BJ (cell line): ENCODE measurements at regions not wholly inside any gene's neighbourhood (a gene's known extent, or its start where the extent isn't known, plus 50 kb on each side); places are given as distances from the start of the nearest gene placed in this dataset.

Experiments used
- CTCF ChIA-PET: fragments of 350-600 bp; formaldehyde crosslinking; extraction: SDS; loops from one replicate; lab custom pipeline; 2021; ENCODE audit warnings: antibody characterized with exemption, inconsistent platforms; lab: Yijun Ruan, JAX
- POLR2A ChIA-PET: fragments of 300-600 bp; sonication (Branson Sonifier 250); formaldehyde crosslinking; extraction: SDS; loops from one replicate; lab custom pipeline; 2021; ENCODE audit warnings: antibody characterized with exemption; lab: Charles Lee
- DNase-seq: peaks from one replicate; pipeline ENCODE4 v3.0.0-alpha.2; 2011; ENCODE audit warnings: low read depth
- H3K27me3 ChIP-seq: 2 replicates; pipeline ENCODE4 v1.6.0; 2011; ENCODE audit warnings: low read length; ENCODE audit not compliant: control insufficient read depth, insufficient read depth
- H3K36me3 ChIP-seq: 2 replicates; pipeline ENCODE4 v1.5.1; 2011; ENCODE audit warnings: low read length; ENCODE audit not compliant: control insufficient read depth, insufficient read depth
- H3K4me3 ChIP-seq: 2 replicates; pipeline ENCODE4 v1.5.1; 2011; ENCODE audit warnings: low read depth, mild to moderate bottlenecking, control low read depth, low read length
- TF ChIP-seq, protein P1 (sequence below): IDR thresholded peaks from 2 replicates; pipeline ENCODE4 v1.5.1; 2011; ENCODE audit warnings: low read depth, mild to moderate bottlenecking, control low read depth, inconsistent platforms, low read length, moderate library complexity; ENCODE audit not compliant: insufficient read depth

GRCh38 chr15:97027772-97028171, 697.3 kb downstream of the NR2F2 start:
- H3K4me3 ChIP-seq = no peak overlapping the region
- ChIA-PET CTCF (no interaction called here), POLR2A (no interaction called here)
- no peaks in the 10 kb centered on the region for H3K27me3 ChIP-seq
- no peak for DNase-seq
- no peaks in the 10 kb centered on the region for H3K36me3 ChIP-seq
- TF ChIP-seq, protein P1, sequence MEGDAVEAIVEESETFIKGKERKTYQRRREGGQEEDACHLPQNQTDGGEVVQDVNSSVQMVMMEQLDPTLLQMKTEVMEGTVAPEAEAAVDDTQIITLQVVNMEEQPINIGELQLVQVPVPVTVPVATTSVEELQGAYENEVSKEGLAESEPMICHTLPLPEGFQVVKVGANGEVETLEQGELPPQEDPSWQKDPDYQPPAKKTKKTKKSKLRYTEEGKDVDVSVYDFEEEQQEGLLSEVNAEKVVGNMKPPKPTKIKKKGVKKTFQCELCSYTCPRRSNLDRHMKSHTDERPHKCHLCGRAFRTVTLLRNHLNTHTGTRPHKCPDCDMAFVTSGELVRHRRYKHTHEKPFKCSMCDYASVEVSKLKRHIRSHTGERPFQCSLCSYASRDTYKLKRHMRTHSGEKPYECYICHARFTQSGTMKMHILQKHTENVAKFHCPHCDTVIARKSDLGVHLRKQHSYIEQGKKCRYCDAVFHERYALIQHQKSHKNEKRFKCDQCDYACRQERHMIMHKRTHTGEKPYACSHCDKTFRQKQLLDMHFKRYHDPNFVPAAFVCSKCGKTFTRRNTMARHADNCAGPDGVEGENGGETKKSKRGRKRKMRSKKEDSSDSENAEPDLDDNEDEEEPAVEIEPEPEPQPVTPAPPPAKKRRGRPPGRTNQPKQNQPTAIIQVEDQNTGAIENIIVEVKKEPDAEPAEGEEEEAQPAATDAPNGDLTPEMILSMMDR = no peak

- H3K4me3 ChIP-seq = no peak overlapping the region
- CTCF ChIA-PET = interaction anchor here (0.6 kb wide), 1 partner anchor 454 kb away, joined by 3 read pairs; no protein-coding TSS in a partner anchor
- POLR2A ChIA-PET = no interaction called here
- TF ChIP-seq, protein P1 = no peak
- no peaks in the 10 kb centered on the region for H3K36me3 ChIP-seq
- DNase-seq = no peak
- H3K27me3 ChIP-seq = no peaks in the 10 kb centered on the region
Measured at GRCh38 chr15:97030251-97030650, 699.8 kb downstream of the NR2F2 start.

- TF ChIP-seq, protein P1 = no peak
- Histone ChIP-seq H3K27me3 (no peaks in the 10 kb centered on the region), H3K4me3 (no peak overlapping the region), H3K36me3 (no peaks in the 10 kb centered on the region)
- ChIA-PET CTCF (no interaction called here), POLR2A (no interaction called here)
- no peak for DNase-seq
Measured at GRCh38 chr15:97036301-97036700, 705.8 kb downstream of the NR2F2 start.

GRCh38 chr15:97037080-97037479, 706.6 kb downstream of the NR2F2 start:
- H3K27me3 ChIP-seq = no peaks in the 10 kb centered on the region
- no peaks in the 10 kb centered on the region for H3K36me3 ChIP-seq
- TF ChIP-seq, protein P1 = no peak
- CTCF ChIA-PET = interaction anchor here (0.6 kb wide), 1 partner anchor 1868 kb away, joined by 3 read pairs; no protein-coding TSS in a partner anchor
- DNase-seq = no peak
- POLR2A ChIA-PET = no interaction called here
- H3K4me3 ChIP-seq = no peak overlapping the region

- no peaks in the 10 kb centered on the region for H3K27me3 ChIP-seq
- POLR2A ChIA-PET = no interaction called here
- CTCF ChIA-PET = no interaction called here
- no peaks in the 10 kb centered on the region for H3K36me3 ChIP-seq
- no peak for DNase-seq
- TF ChIP-seq, protein P1 = no peak
- no peak overlapping the region for H3K4me3 ChIP-seq
Measured at GRCh38 chr15:97045666-97046421, 715.3 kb downstream of the NR2F2 start.
